Lung (tissue), 11 donors: ENCODE measurements at regions not wholly inside any gene's neighbourhood (a gene's known extent, or its start where the extent isn't known, plus 50 kb on each side); places are given as distances from the start of the nearest gene placed in this dataset.

Source experiments
- ATAC-seq: fragments of 200-7000 bp; cut with Tn5 transposase; one replicate; pipeline ENCODE4 v1.9.1; 2020; ENCODE audit warnings: moderate number of reproducible peaks; ENCODE audit not compliant: insufficient read depth, low FRiP score
- DNase-seq, 3 donors: peaks; one replicate each; pipeline ENCODE4 v3.0.0-alpha.2; 2013 to 2017
- H3K27ac ChIP-seq, 2 donors: one replicate each; pipeline ENCODE4 v1.5.1; 2013; ENCODE audit warnings: mild to moderate bottlenecking in 2 of 2, moderate library complexity in 2 of 2, control low read depth in 1 of 2, inconsistent platforms in 1 of 2, low read depth in 1 of 2, low read length in 1 of 2
- H3K27me3 ChIP-seq, 3 donors: one replicate each; pipeline ENCODE4 v1.5.1; 2013; ENCODE audit warnings: low read length in 2 of 3; ENCODE audit not compliant: control insufficient read depth in 3 of 3, insufficient read depth in 3 of 3
- H3K36me3 ChIP-seq, 4 donors: one replicate each; pipeline ENCODE4 v1.5.1; 2013; ENCODE audit warnings: low read length in 4 of 4, mild to moderate bottlenecking in 1 of 4, moderate library complexity in 1 of 4; ENCODE audit not compliant: control insufficient read depth in 4 of 4, insufficient read depth in 4 of 4
- H3K4me1 ChIP-seq, 5 donors: one replicate each; pipeline ENCODE4 v1.5.1; 2013; ENCODE audit warnings: low read length in 5 of 5, mild to moderate bottlenecking in 2 of 5, moderate library complexity in 1 of 5; ENCODE audit not compliant: control insufficient read depth in 5 of 5, insufficient read depth in 5 of 5
- H3K4me3 ChIP-seq: one replicate; pipeline ENCODE4 v1.5.1; 2013; ENCODE audit warnings: mild to moderate bottlenecking, control low read depth, moderate library complexity
- H3K9ac ChIP-seq, 2 donors: one replicate each; pipeline ENCODE4 v1.5.1; 2013; ENCODE audit warnings: low read length in 2 of 2, control low read depth in 1 of 2; ENCODE audit not compliant: insufficient read depth in 1 of 2
- H3K9me3 ChIP-seq, 4 donors: one replicate each; pipeline ENCODE4 v1.5.1; 2013; ENCODE audit warnings: low read length in 3 of 4, mild to moderate bottlenecking in 1 of 4, moderate library complexity in 1 of 4; ENCODE audit not compliant: control insufficient read depth in 4 of 4, insufficient read depth in 3 of 4
- CTCF ChIP-seq: IDR thresholded peaks from 2 replicates; pipeline ENCODE4 v1.5.1; 2012; ENCODE audit warnings: mild to moderate bottlenecking; ENCODE audit errors: control extremely low read depth, extremely low read depth
- WGBS, 2 donors: extraction: QIAGEN DNeasy Blood & Tissue Kit; methylation state at CpG; one replicate each; pipeline ENCODE4 v1.1.7; 2013; 5-methylcytosine and 5-hydroxymethylcytosine counted together
- donor health status: control.
- donor health status: control.
- donor health status: Bipolar disorder and iron deficiency.
- donor health status: healthy.
- donor health status: DM: yes; HTN: yes; CAD: no.

- no peak for TF ChIP-seq CTCF
- peaks cover 0 to 3% (median 1%) of the 10 kb centered on the region in 4 donors for H3K9me3 ChIP-seq
- no peak overlapping the region for H3K27ac ChIP-seq
- H3K9ac ChIP-seq, result no peak overlapping the region
- H3K4me3 ChIP-seq, result no peak overlapping the region
- no peaks in the 10 kb centered on the region for H3K27me3 ChIP-seq
- 74 to 75% methylated on average over 5 of the region's 5 CpGs for WGBS, 2 donors
- no peaks in the 10 kb centered on the region for H3K36me3 ChIP-seq
- peaks cover 0 to 10% (median 0%) of the 10 kb centered on the region in 5 donors for H3K4me1 ChIP-seq
- ATAC-seq (no peak), DNase-seq (peak in 2 of 3 donors; percentile 69 to 82)
Measured at GRCh38 chr13:64410276-64411053, 2819.7 kb downstream of the PCDH9 start.

- Histone ChIP-seq H3K4me3 (no peak overlapping the region), H3K27me3 (no peaks in the 10 kb centered on the region), H3K9me3 (no peaks in the 10 kb centered on the region), H3K4me1 (peaks cover 0 to 11% (median 0%) of the 10 kb centered on the region in 5 donors), H3K27ac (no peak overlapping the region), H3K9ac (no peak overlapping the region), H3K36me3 (no peaks in the 10 kb centered on the region)
- peak; percentile 33 to 71 (median 56) for DNase-seq
- WGBS, 2 donors, result 29% methylated on average over 2 of the region's 2 CpGs
- no peak for TF ChIP-seq CTCF
- no peak for ATAC-seq
Measured at GRCh38 chr13:64397701-64398100, 2832.4 kb downstream of the PCDH9 start.

DNA sequence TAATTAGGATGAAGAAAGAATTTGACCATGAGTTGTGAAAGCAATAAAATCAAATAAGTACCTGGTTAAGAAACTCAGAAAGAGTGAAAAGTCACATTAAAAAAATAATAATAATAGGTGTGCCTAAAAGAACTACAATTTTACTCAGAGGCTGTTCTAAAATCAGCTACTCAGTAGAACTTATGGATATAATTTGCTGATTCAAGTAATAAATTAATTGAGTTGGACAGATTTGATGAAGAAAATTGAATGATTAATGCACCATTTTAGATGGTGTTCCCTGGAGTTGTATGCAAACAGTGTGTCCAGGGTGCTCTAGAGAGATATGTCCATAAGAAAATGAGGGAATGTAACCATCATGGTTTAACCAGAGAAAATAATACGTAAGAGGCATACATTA lies 2852.5 kb downstream of the PCDH9 start:
- DNase-seq (no peak), ATAC-seq (no peak)
- no peak overlapping the region for H3K9ac ChIP-seq
- no peaks in the 10 kb centered on the region for H3K4me1 ChIP-seq
- no peaks in the 10 kb centered on the region for H3K36me3 ChIP-seq
- H3K27me3 ChIP-seq, result no peaks in the 10 kb centered on the region
- peaks cover 0 to 2% (median 0%) of the 10 kb centered on the region in 4 donors for H3K9me3 ChIP-seq
- no peak for TF ChIP-seq CTCF
- WGBS, 2 donors, result 84 to 89% methylated on average over 1 of the region's 1 CpG
- no peak overlapping the region for H3K27ac ChIP-seq
- H3K4me3 ChIP-seq, result no peak overlapping the region

DNA sequence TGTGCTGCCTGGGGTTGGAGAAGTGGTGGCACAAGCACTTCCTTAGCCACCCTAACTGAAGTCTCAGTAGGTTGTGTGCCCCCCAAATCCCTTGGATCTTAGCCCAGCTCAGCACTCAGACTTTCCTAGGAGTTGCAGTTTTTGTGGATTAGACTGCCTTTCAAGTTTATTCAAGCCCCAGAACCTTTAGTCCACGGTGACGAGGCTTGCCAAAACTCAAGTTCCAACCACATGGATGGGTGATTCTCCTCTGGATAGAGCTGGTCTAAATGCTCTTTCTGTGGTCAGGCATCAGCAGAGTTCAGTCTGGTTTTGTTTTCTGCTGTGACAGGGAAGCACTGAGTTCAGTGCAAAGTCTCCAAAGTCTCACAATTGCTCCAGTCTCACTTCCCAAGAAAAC lies 2858.7 kb downstream of the PCDH9 start:
- ATAC-seq (no peak), DNase-seq (no peak)
- Histone ChIP-seq H3K9ac (no peak overlapping the region), H3K27ac (no peak overlapping the region), H3K36me3 (no peaks in the 10 kb centered on the region), H3K9me3 (peaks cover 0 to 2% (median 0%) of the 10 kb centered on the region in 4 donors), H3K4me1 (no peaks in the 10 kb centered on the region), H3K27me3 (no peaks in the 10 kb centered on the region), H3K4me3 (no peak overlapping the region)
- no peak for TF ChIP-seq CTCF
- WGBS, 2 donors, result 81 to 86% methylated on average over 2 of the region's 2 CpGs
